ENCODE measurements at regions not wholly inside any gene's neighbourhood (a gene's known extent, or its start where the extent isn't known, plus 50 kb on each side); places are given as distances from the start of the nearest gene placed in this dataset.

DNA sequence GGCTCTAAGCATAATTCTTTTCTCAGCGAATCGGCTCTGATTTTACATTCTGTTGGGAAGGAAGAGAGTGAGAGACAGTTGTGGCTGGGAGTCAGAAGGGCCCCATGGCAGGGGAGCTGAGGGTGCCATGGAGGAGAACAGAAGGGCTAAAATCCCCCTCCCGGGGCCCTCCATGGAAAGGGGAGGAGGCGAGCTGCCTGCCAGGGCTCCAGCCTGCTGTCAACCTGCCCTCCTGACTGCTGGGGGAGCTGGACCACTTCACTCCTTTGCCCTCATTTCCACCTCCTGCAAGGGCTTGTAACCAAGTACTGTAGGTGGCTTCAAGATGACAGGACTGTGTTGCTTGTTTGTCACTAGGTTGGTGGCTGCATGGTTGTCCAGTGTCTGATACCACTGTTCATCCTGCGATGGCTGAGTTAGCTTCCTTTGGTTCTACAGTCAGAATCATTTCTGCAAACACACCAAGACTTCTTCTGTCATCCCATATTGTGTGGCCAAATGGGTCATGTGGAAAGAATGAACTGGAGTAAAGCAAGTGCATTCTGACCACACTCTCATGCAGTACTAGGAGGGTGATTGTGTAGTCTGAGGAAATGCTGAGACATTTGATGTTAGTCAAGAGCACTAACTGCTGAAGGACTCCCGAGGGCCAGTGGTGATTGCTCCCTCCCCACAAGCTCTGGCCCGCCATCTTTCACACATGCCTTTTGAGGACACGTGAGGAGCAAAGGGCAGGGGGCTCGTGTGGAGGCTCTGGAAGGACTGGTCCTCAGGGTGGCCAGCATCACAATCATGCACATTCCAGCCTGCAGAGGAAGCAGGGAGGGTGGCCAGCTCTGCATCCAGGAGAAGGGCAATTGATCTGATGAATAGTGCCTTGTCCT lies 307.2 kb downstream of the GADD45G start:
- no peak for TF ChIP-seq TAF1 (IDR thresholded peaks at IDR 0.05; ENCODE audit: low read depth)
- no peak for TF ChIP-seq EGR1 (IDR thresholded peaks at IDR 0.05)
- no peak for TF ChIP-seq MAX (IDR thresholded peaks at IDR 0.05)
- no peak for TF ChIP-seq FOXM1 (IDR thresholded peaks at IDR 0.05; ENCODE audit: borderline replicate concordance, low read depth)
- no peak for TF ChIP-seq ZBTB7A (IDR thresholded peaks at IDR 0.05; ENCODE audit: low read depth)
- TF ChIP-seq YY1 (IDR thresholded peaks at IDR 0.05; ENCODE audit: low read depth), result no peak
- TF ChIP-seq, protein P1, sequence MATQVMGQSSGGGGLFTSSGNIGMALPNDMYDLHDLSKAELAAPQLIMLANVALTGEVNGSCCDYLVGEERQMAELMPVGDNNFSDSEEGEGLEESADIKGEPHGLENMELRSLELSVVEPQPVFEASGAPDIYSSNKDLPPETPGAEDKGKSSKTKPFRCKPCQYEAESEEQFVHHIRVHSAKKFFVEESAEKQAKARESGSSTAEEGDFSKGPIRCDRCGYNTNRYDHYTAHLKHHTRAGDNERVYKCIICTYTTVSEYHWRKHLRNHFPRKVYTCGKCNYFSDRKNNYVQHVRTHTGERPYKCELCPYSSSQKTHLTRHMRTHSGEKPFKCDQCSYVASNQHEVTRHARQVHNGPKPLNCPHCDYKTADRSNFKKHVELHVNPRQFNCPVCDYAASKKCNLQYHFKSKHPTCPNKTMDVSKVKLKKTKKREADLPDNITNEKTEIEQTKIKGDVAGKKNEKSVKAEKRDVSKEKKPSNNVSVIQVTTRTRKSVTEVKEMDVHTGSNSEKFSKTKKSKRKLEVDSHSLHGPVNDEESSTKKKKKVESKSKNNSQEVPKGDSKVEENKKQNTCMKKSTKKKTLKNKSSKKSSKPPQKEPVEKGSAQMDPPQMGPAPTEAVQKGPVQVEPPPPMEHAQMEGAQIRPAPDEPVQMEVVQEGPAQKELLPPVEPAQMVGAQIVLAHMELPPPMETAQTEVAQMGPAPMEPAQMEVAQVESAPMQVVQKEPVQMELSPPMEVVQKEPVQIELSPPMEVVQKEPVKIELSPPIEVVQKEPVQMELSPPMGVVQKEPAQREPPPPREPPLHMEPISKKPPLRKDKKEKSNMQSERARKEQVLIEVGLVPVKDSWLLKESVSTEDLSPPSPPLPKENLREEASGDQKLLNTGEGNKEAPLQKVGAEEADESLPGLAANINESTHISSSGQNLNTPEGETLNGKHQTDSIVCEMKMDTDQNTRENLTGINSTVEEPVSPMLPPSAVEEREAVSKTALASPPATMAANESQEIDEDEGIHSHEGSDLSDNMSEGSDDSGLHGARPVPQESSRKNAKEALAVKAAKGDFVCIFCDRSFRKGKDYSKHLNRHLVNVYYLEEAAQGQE (IDR thresholded peaks at IDR 0.05; ENCODE audit: low read depth), result no peak
- no peak for TF ChIP-seq CREB1 (IDR thresholded peaks at IDR 0.05; ENCODE audit: low read depth)
- no peak for TF ChIP-seq CEBPB (IDR thresholded peaks at IDR 0.05)
- no peak for TF ChIP-seq TEAD4 (IDR thresholded peaks at IDR 0.05)
- TF ChIP-seq TCF12 (IDR thresholded peaks at IDR 0.05; ENCODE audit: low read depth), result no peak
- TF ChIP-seq, protein P2, sequence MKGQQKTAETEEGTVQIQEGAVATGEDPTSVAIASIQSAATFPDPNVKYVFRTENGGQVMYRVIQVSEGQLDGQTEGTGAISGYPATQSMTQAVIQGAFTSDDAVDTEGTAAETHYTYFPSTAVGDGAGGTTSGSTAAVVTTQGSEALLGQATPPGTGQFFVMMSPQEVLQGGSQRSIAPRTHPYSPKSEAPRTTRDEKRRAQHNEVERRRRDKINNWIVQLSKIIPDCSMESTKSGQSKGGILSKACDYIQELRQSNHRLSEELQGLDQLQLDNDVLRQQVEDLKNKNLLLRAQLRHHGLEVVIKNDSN (IDR thresholded peaks at IDR 0.05), result no peak
- no peak for TF ChIP-seq RAD21 (IDR thresholded peaks at IDR 0.05; ENCODE audit: low read depth)
- TF ChIP-seq NFIC (IDR thresholded peaks at IDR 0.05), result no peak

- TF ChIP-seq CEBPB (IDR thresholded peaks at IDR 0.05) (no peak), ZBTB7A (IDR thresholded peaks at IDR 0.05; ENCODE audit: low read depth) (no peak), TAF1 (IDR thresholded peaks at IDR 0.05; ENCODE audit: low read depth) (no peak), YY1 (IDR thresholded peaks at IDR 0.05; ENCODE audit: low read depth) (no peak), TCF12 (IDR thresholded peaks at IDR 0.05; ENCODE audit: low read depth) (no peak)
These were observed 307.8 kb downstream of the GADD45G start for GRCh38 chr9:89912605-89912953.

DNA sequence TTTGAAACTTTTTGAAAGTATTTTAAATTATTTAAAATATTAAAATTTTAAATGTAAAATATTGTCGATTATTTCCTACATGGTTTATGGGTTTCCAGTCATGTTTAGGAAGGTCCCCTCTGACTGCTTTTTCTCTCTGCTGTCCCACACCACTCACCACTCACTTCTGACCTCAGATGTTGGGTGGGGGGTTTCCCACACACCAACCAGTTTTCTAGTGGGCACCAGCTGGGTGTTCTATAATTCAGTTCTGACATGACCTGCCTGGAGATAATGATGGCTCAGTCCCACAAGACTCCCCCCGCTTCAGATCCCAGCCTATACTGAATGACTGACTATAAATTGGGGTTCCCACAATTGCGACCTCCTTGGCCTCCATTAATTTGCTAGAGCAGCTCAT lies 310.4 kb downstream of the GADD45G start:
- TF ChIP-seq TCF12 (IDR thresholded peaks at IDR 0.05; ENCODE audit: low read depth) (no peak), TEAD4 (IDR thresholded peaks at IDR 0.05) (no peak), YY1 (IDR thresholded peaks at IDR 0.05; ENCODE audit: low read depth) (no peak), EGR1 (IDR thresholded peaks at IDR 0.05) (no peak), NFIC (IDR thresholded peaks at IDR 0.05) (no peak), CREB1 (IDR thresholded peaks at IDR 0.05; ENCODE audit: low read depth) (no peak), MAX (IDR thresholded peaks at IDR 0.05) (no peak), CEBPB (IDR thresholded peaks at IDR 0.05) (no peak), FOXM1 (IDR thresholded peaks at IDR 0.05; ENCODE audit: borderline replicate concordance, low read depth) (no peak), RAD21 (IDR thresholded peaks at IDR 0.05; ENCODE audit: low read depth) (no peak), TAF1 (IDR thresholded peaks at IDR 0.05; ENCODE audit: low read depth) (no peak), EP300 (IDR thresholded peaks at IDR 0.05; ENCODE audit: borderline replicate concordance) (no peak), ZBTB7A (IDR thresholded peaks at IDR 0.05; ENCODE audit: low read depth) (no peak)
- TF ChIP-seq, protein P2 (IDR thresholded peaks at IDR 0.05), result no peak
- TF ChIP-seq, protein P1 (IDR thresholded peaks at IDR 0.05; ENCODE audit: low read depth), result no peak

- TF ChIP-seq EP300 (IDR thresholded peaks at IDR 0.05; ENCODE audit: borderline replicate concordance) (no peak), EGR1 (IDR thresholded peaks at IDR 0.05) (no peak), CREB1 (IDR thresholded peaks at IDR 0.05; ENCODE audit: low read depth) (no peak), FOXM1 (IDR thresholded peaks at IDR 0.05; ENCODE audit: borderline replicate concordance, low read depth) (no peak), TEAD4 (IDR thresholded peaks at IDR 0.05) (no peak), TCF12 (IDR thresholded peaks at IDR 0.05; ENCODE audit: low read depth) (no peak), YY1 (IDR thresholded peaks at IDR 0.05; ENCODE audit: low read depth) (no peak), MAX (IDR thresholded peaks at IDR 0.05) (no peak), NFIC (IDR thresholded peaks at IDR 0.05) (no peak), CEBPB (IDR thresholded peaks at IDR 0.05) (no peak), RAD21 (IDR thresholded peaks at IDR 0.05; ENCODE audit: low read depth) (no peak), ZBTB7A (IDR thresholded peaks at IDR 0.05; ENCODE audit: low read depth) (no peak)
These were observed 311.3 kb downstream of the GADD45G start for GRCh38 chr9:89916001-89916597.

- no peak for TF ChIP-seq TAF1 (IDR thresholded peaks at IDR 0.05; ENCODE audit: low read depth)
- no peak for TF ChIP-seq EGR1 (IDR thresholded peaks at IDR 0.05)
- TF ChIP-seq CREB1 (IDR thresholded peaks at IDR 0.05; ENCODE audit: low read depth), result no peak
- no peak for TF ChIP-seq RAD21 (IDR thresholded peaks at IDR 0.05; ENCODE audit: low read depth)
- TF ChIP-seq, protein P2 (IDR thresholded peaks at IDR 0.05), result no peak
- TF ChIP-seq TCF12 (IDR thresholded peaks at IDR 0.05; ENCODE audit: low read depth), result no peak
- no peak for TF ChIP-seq ZBTB7A (IDR thresholded peaks at IDR 0.05; ENCODE audit: low read depth)
- TF ChIP-seq TEAD4 (IDR thresholded peaks at IDR 0.05), result no peak
- no peak for TF ChIP-seq MAX (IDR thresholded peaks at IDR 0.05)
- no peak for TF ChIP-seq NFIC (IDR thresholded peaks at IDR 0.05)
- TF ChIP-seq, protein P1 (IDR thresholded peaks at IDR 0.05; ENCODE audit: low read depth), result no peak
- no peak for TF ChIP-seq EP300 (IDR thresholded peaks at IDR 0.05; ENCODE audit: borderline replicate concordance)
- no peak for TF ChIP-seq FOXM1 (IDR thresholded peaks at IDR 0.05; ENCODE audit: borderline replicate concordance, low read depth)
These were observed 313.0 kb downstream of the GADD45G start for GRCh38 chr9:89917861-89918260.
